CD4-positive, alpha-beta T cell treated with Interleukin-10 for 1 hour (primary cell): ENCODE measurements at regions not wholly inside any gene's neighbourhood (a gene's known extent, or its start where the extent isn't known, plus 50 kb on each side); places are given as distances from the start of the nearest gene placed in this dataset.

Experiments
- DNase-seq: peaks from one replicate; pipeline ENCODE4 v3.0.0-alpha.2; 2020

GRCh38 chr19:30672926-30673325, 300.7 kb downstream of the ZNF536 start:
- DNase-seq = no peak

- DNase-seq = no peak
Observed at GRCh38 chr19:30671622-30672051, 299.5 kb downstream of the ZNF536 start.

GRCh38 chr19:30671367-30671619, 299.1 kb downstream of the ZNF536 start:
- DNase-seq = no peak

- DNase-seq = no peak
Observed at GRCh38 chr19:30670562-30671366, 298.6 kb downstream of the ZNF536 start.

- DNase-seq = no peak
Observed at GRCh38 chr19:30670011-30670329, 297.8 kb downstream of the ZNF536 start.

GRCh38 chr19:30669329-30670010, 297.3 kb downstream of the ZNF536 start:
- peak; percentile 30 for DNase-seq

- DNase-seq = no peak
Observed at GRCh38 chr19:30668521-30669155, 296.5 kb downstream of the ZNF536 start.

GRCh38 chr19:30667746-30668145, 295.6 kb downstream of the ZNF536 start:
- no peak for DNase-seq

- no peak for DNase-seq
Observed at GRCh38 chr19:30667227-30667626, 295.0 kb downstream of the ZNF536 start.

GRCh38 chr19:30666301-30666803, 294.2 kb downstream of the ZNF536 start:
- peak; percentile 32 for DNase-seq

- DNase-seq = no peak
Observed at GRCh38 chr19:30665449-30665848, 293.3 kb downstream of the ZNF536 start.

- DNase-seq = no peak
Observed at GRCh38 chr19:30663611-30664174, 291.5 kb downstream of the ZNF536 start.

GRCh38 chr19:30662211-30662861, 290.2 kb downstream of the ZNF536 start:
- DNase-seq = no peak

GRCh38 chr19:30659638-30660037, 287.5 kb downstream of the ZNF536 start:
- DNase-seq = no peak

- DNase-seq = no peak
Observed at GRCh38 chr19:30656520-30657100, 284.4 kb downstream of the ZNF536 start.

- no peak for DNase-seq
Observed at GRCh38 chr19:30653646-30654386, 281.6 kb downstream of the ZNF536 start.

- DNase-seq = no peak
Observed at GRCh38 chr19:30652751-30653150, 280.6 kb downstream of the ZNF536 start.

GRCh38 chr19:30651691-30652090, 279.5 kb downstream of the ZNF536 start:
- no peak for DNase-seq

- no peak for DNase-seq
Observed at GRCh38 chr19:30651066-30651465, 278.9 kb downstream of the ZNF536 start.

- peak; percentile 26 for DNase-seq
Observed at GRCh38 chr19:30649934-30650614, 277.9 kb downstream of the ZNF536 start.
